ENCODE measurements at regions not wholly inside any gene's neighbourhood (a gene's known extent, or its start where the extent isn't known, plus 50 kb on each side); places are given as distances from the start of the nearest gene placed in this dataset.

GRCh38 chr15:67010898-67011616, 54.3 kb upstream of the SMAD3 start:
- DNase-seq (ENCODE audit: low read depth, low spot score) (no peak), ATAC-seq (peak; percentile 58)
- Histone ChIP-seq H3K9me3 (ENCODE audit: control insufficient read depth in 1 of 2, insufficient read depth in 1 of 2, low read depth in 1 of 2, low read length in 2 of 2) (no peaks in the 10 kb centered on the region), H3K79me2 (ENCODE audit: insufficient read depth, low read length) (no peaks in the 10 kb centered on the region), H3K4me1 (ENCODE audit: control insufficient read depth in 1 of 2, insufficient read depth in 2 of 2, low read length in 2 of 2) (peaks cover 13 to 37% of the 10 kb centered on the region in 2 experiments; a peak in 3 of 4 replicates), H4K20me1 (ENCODE audit: insufficient read depth) (no peaks in the 10 kb centered on the region), H3K9me2 (ENCODE audit: insufficient read depth) (no peaks in the 10 kb centered on the region), H3K4me3 (replicated peaks in 1 of 2; ENCODE audit: low read depth in 1 of 2, low read length in 2 of 2) (no peak overlapping the region), H3K9ac (ENCODE audit: low read length) (no peak overlapping the region), H3K36me3 (ENCODE audit: control insufficient read depth in 1 of 2, insufficient read depth in 2 of 2, low read length in 2 of 2) (no peaks in the 10 kb centered on the region), H3K4me2 (ENCODE audit: low read length) (no peak overlapping the region), H3K27ac (ENCODE audit: low read depth, low read length) (no peak overlapping the region), H2AFZ (ENCODE audit: low read depth, low read length, poor library complexity, severe bottlenecking) (no peak overlapping the region), H3K27me3 (ENCODE audit: insufficient read depth, low read length) (no peaks in the 10 kb centered on the region)
- RAD21 ChIA-PET (ENCODE audit: low non-redundant PET in 1 of 2, low total read pairs in 2 of 2, uncharacterized antibody in 2 of 2, unreplicated experiment in 2 of 2), result no interaction called here
- CTCF ChIA-PET, result no interaction called here
- intact Hi-C loops (cut with micrococcal nuclease), result no loop called here
- TF ChIP-seq EZH2 (IDR thresholded peaks at IDR 0.05) (no peak), MAX (IDR thresholded peaks at IDR 0.05) (no peak), SIN3A (IDR thresholded peaks at IDR 0.05; ENCODE audit: low read depth) (no peak), REST (IDR thresholded peaks at IDR 0.05; ENCODE audit: low read depth) (no peak)
- POLR2A ChIA-PET, result no interaction called here
- BruUV-seq (replicated peaks), result TSS peak; percentile 19

- H3K9me2 ChIP-seq (ENCODE audit: insufficient read depth), result no peaks in the 10 kb centered on the region
- no peaks in the 10 kb centered on the region for H4K20me1 ChIP-seq (ENCODE audit: insufficient read depth)
- H3K4me3 ChIP-seq (replicated peaks in 1 of 2; ENCODE audit: low read depth in 1 of 2, low read length in 2 of 2), result no peak overlapping the region
- no peak for ATAC-seq
- ChIA-PET CTCF (no interaction called here), RAD21 (ENCODE audit: low non-redundant PET in 1 of 2, low total read pairs in 2 of 2, uncharacterized antibody in 2 of 2, unreplicated experiment in 2 of 2) (no interaction called here), POLR2A (no interaction called here)
- H3K4me2 ChIP-seq (ENCODE audit: low read length), result no peak overlapping the region
- intact Hi-C loops (cut with micrococcal nuclease), result no loop called here
- DNase-seq (ENCODE audit: low read depth, low spot score), result no peak
- H3K36me3 ChIP-seq (ENCODE audit: control insufficient read depth in 1 of 2, insufficient read depth in 2 of 2, low read length in 2 of 2), result no peaks in the 10 kb centered on the region
- no peak overlapping the region for H2AFZ ChIP-seq (ENCODE audit: low read depth, low read length, poor library complexity, severe bottlenecking)
- no peak overlapping the region for H3K27ac ChIP-seq (ENCODE audit: low read depth, low read length)
- BruUV-seq (replicated peaks), result no TSS peak
- no peak overlapping the region for H3K9ac ChIP-seq (ENCODE audit: low read length)
- H3K27me3 ChIP-seq (ENCODE audit: insufficient read depth, low read length), result no peaks in the 10 kb centered on the region
- peaks cover 13 to 37% of the 10 kb centered on the region in 2 experiments; a peak in 3 of 4 replicates for H3K4me1 ChIP-seq (ENCODE audit: control insufficient read depth in 1 of 2, insufficient read depth in 2 of 2, low read length in 2 of 2)
- H3K79me2 ChIP-seq (ENCODE audit: insufficient read depth, low read length), result no peaks in the 10 kb centered on the region
- no peaks in the 10 kb centered on the region for H3K9me3 ChIP-seq (ENCODE audit: control insufficient read depth in 1 of 2, insufficient read depth in 1 of 2, low read depth in 1 of 2, low read length in 2 of 2)
- no peak for TF ChIP-seq CTCF (IDR thresholded peaks at IDR 0.05 in 2 of 3, conservative IDR thresholded peaks at IDR 0.05 in 1 of 3; ENCODE audit: borderline replicate concordance in 1 of 3, insufficient read depth in 1 of 3, low read depth in 2 of 3, low read length in 2 of 3)
- TF ChIP-seq YY1 (IDR thresholded peaks at IDR 0.05; ENCODE audit: extremely low read depth, insufficient replicate concordance, low read depth, low read length), result no peak
- no peak for TF ChIP-seq TCF7L2 (IDR thresholded peaks at IDR 0.05; ENCODE audit: borderline replicate concordance, extremely low read depth, insufficient read depth, insufficient read length)
- TF ChIP-seq SRF (IDR thresholded peaks at IDR 0.05; ENCODE audit: low read depth), result no peak
- TF ChIP-seq REST (IDR thresholded peaks at IDR 0.05; ENCODE audit: low read depth), result no peak
- TF ChIP-seq SP1 (IDR thresholded peaks at IDR 0.05; ENCODE audit: low read depth), result no peak
Observed at GRCh38 chr15:67011617-67012005, 53.8 kb upstream of the SMAD3 start.
